Vagina (tissue), 2 donors: ENCODE measurements at regions not wholly inside any gene's neighbourhood (a gene's known extent, or its start where the extent isn't known, plus 50 kb on each side); places are given as distances from the start of the nearest gene placed in this dataset.

Experiments
- DNase-seq, 2 donors: peaks; one replicate each; pipeline ENCODE4 v3.0.0-alpha.2; 2017; ENCODE audit errors: extremely low spot score in 2 of 2
- H3K27ac ChIP-seq: fragments of 200-600 bp; sonication (generic); one replicate; pipeline ENCODE4 v1.5.1; 2019
- H3K27me3 ChIP-seq: fragments of 200-600 bp; sonication (generic); one replicate; pipeline ENCODE4 v1.5.1; 2019
- H3K36me3 ChIP-seq, 2 donors: fragments of 200-600 bp; sonication (generic); one replicate each; pipeline ENCODE4 v1.5.1; 2017 to 2019
- H3K4me1 ChIP-seq: fragments of 200-600 bp; sonication (generic); one replicate; pipeline ENCODE4 v1.5.1; 2019
- H3K4me3 ChIP-seq, 2 donors: fragments of 200-600 bp; sonication (generic); 1 replicate in 1 of 2; 2 replicates in 1 of 2; pipeline ENCODE4 v1.5.1; 2016 to 2019
- H3K9me3 ChIP-seq: fragments of 200-600 bp; sonication (generic); one replicate; pipeline ENCODE4 v1.5.1; 2019
- CTCF ChIP-seq, 3 experiments: fragments of 450-650 bp in 2 of 3; fragments of 200-600 bp in 1 of 3; sonication (generic) in 1 of 3; IDR thresholded peaks; one replicate each; pipeline ENCODE4 v1.5.1; 2017 to 2019; ENCODE audit warnings: antibody characterized with exemption in 3 of 3, mild to moderate bottlenecking in 2 of 3, moderate library complexity in 2 of 3
- POLR2A ChIP-seq, 2 donors: fragments of 450-650 bp; IDR thresholded peaks; one replicate each; pipeline ENCODE4 v1.6.1; 2017; ENCODE audit warnings: antibody characterized with exemption in 2 of 2, mild to moderate bottlenecking in 2 of 2, moderate library complexity in 2 of 2
- POLR2AphosphoS5 ChIP-seq, 2 donors: sonication (generic); formaldehyde crosslinking; IDR thresholded peaks; one replicate each; pipeline ENCODE4 v1.9.0; 2017; ENCODE audit warnings: antibody characterized with exemption in 2 of 2, mild to moderate bottlenecking in 2 of 2, low read depth in 1 of 2; ENCODE audit not compliant: insufficient read depth in 1 of 2
- intact Hi-C: fragments of 100-400 bp; cut with DNase I; formaldehyde crosslinking; loops from one replicate; pipeline ENCODE4 v1.15.1; 2023

GRCh38 chr6:134537146-134537555 lies 219.2 kb upstream of the SGK1 start:
- no peaks in the 10 kb centered on the region for H3K27me3 ChIP-seq
- H3K4me1 ChIP-seq = peaks cover 8% of the 10 kb centered on the region
- intact Hi-C loops = no loop called here
- H3K36me3 ChIP-seq = no peaks in the 10 kb centered on the region
- DNase-seq = no peak
- no peaks in the 10 kb centered on the region for H3K9me3 ChIP-seq
- no peak overlapping the region for H3K27ac ChIP-seq
- H3K4me3 ChIP-seq = no peak overlapping the region
- no peak for TF ChIP-seq CTCF (IDR thresholded peaks at IDR 0.05)

- H3K27me3 ChIP-seq = no peaks in the 10 kb centered on the region
- H3K36me3 ChIP-seq = no peaks in the 10 kb centered on the region
- H3K4me3 ChIP-seq = no peak overlapping the region
- TF ChIP-seq CTCF (IDR thresholded peaks at IDR 0.05) = no peak
- no peak for TF ChIP-seq POLR2AphosphoS5 (IDR thresholded peaks at IDR 0.05; ENCODE audit: insufficient read depth in 1 of 2, low read depth in 1 of 2)
- TF ChIP-seq POLR2A (IDR thresholded peaks at IDR 0.05) = no peak
- intact Hi-C loops = no loop called here
- no peaks in the 10 kb centered on the region for H3K9me3 ChIP-seq
- DNase-seq = no peak
- no peak overlapping the region for H3K27ac ChIP-seq
- H3K4me1 ChIP-seq = peaks cover 8% of the 10 kb centered on the region
Observed at GRCh38 chr6:134535831-134536230, 217.9 kb upstream of the SGK1 start.

- no peak overlapping the region for H3K4me3 ChIP-seq
- no peaks in the 10 kb centered on the region for H3K9me3 ChIP-seq
- TF ChIP-seq CTCF (IDR thresholded peaks at IDR 0.05) = no peak
- TF ChIP-seq POLR2A (IDR thresholded peaks at IDR 0.05) = no peak
- TF ChIP-seq POLR2AphosphoS5 (IDR thresholded peaks at IDR 0.05; ENCODE audit: insufficient read depth in 1 of 2, low read depth in 1 of 2) = no peak
- DNase-seq = no peak
- H3K4me1 ChIP-seq = peaks cover 10% of the 10 kb centered on the region
- intact Hi-C loops = no loop called here
- H3K27me3 ChIP-seq = no peaks in the 10 kb centered on the region
- H3K36me3 ChIP-seq = no peaks in the 10 kb centered on the region
- no peak overlapping the region for H3K27ac ChIP-seq
Observed at GRCh38 chr6:134534708-134535149, 216.8 kb upstream of the SGK1 start.

- Histone ChIP-seq H3K4me3 (no peak overlapping the region), H3K36me3 (no peaks in the 10 kb centered on the region), H3K9me3 (no peaks in the 10 kb centered on the region), H3K27me3 (no peaks in the 10 kb centered on the region), H3K27ac (no peak overlapping the region), H3K4me1 (peaks cover 14% of the 10 kb centered on the region)
- TF ChIP-seq POLR2AphosphoS5 (IDR thresholded peaks at IDR 0.05; ENCODE audit: insufficient read depth in 1 of 2, low read depth in 1 of 2) = no peak
- TF ChIP-seq CTCF (IDR thresholded peaks at IDR 0.05) = no peak
- TF ChIP-seq POLR2A (IDR thresholded peaks at IDR 0.05) = no peak
- intact Hi-C loops = no loop called here
- DNase-seq = no peak
Observed at GRCh38 chr6:134533991-134534390, 216.1 kb upstream of the SGK1 start.

GRCh38 chr6:134532694-134533624 lies 215.0 kb upstream of the SGK1 start:
- Histone ChIP-seq H3K9me3 (no peaks in the 10 kb centered on the region), H3K27me3 (no peaks in the 10 kb centered on the region), H3K4me1 (peaks cover 14% of the 10 kb centered on the region), H3K27ac (no peak overlapping the region), H3K4me3 (no peak overlapping the region), H3K36me3 (no peaks in the 10 kb centered on the region)
- no peak for DNase-seq
- intact Hi-C loops = no loop called here
- no peak for TF ChIP-seq POLR2AphosphoS5 (IDR thresholded peaks at IDR 0.05; ENCODE audit: insufficient read depth in 1 of 2, low read depth in 1 of 2)
- TF ChIP-seq CTCF (IDR thresholded peaks at IDR 0.05) = no peak
- TF ChIP-seq POLR2A (IDR thresholded peaks at IDR 0.05) = no peak
